GM12864 (cell line): ENCODE measurements at regions not wholly inside any gene's neighbourhood (a gene's known extent, or its start where the extent isn't known, plus 50 kb on each side); places are given as distances from the start of the nearest gene placed in this dataset.

Experiments used
- DNase-seq: peaks from one replicate; pipeline ENCODE4 v3.0.0-alpha.2; 2011; ENCODE audit warnings: low read depth
- H3K4me3 ChIP-seq: 2 replicates; pipeline ENCODE4 v1.5.1; 2011; ENCODE audit warnings: mild to moderate bottlenecking, low read depth, low read length, control low read depth
- CTCF ChIP-seq: IDR thresholded peaks from 2 replicates; pipeline ENCODE4 v1.5.1; 2011; ENCODE audit warnings: low read depth, mild to moderate bottlenecking, moderate library complexity, low read length, control low read depth, inconsistent platforms; ENCODE audit errors: missing control alignments

GRCh38 chr16:65788434-65789140, 577.9 kb upstream of the CDH5 start:
- TF ChIP-seq CTCF = no peak
- no peak overlapping the region for H3K4me3 ChIP-seq

GRCh38 chr16:65787921-65788320, 578.6 kb upstream of the CDH5 start:
- TF ChIP-seq CTCF = no peak
- DNase-seq = no peak
- no peak overlapping the region for H3K4me3 ChIP-seq

More at GRCh38 chr16:65788434-65789140, 577.9 kb upstream of the CDH5 start:
- no peak for DNase-seq

- TF ChIP-seq CTCF = no peak
- H3K4me3 ChIP-seq = no peak overlapping the region
- no peak for DNase-seq
These were observed 579.6 kb upstream of the CDH5 start for GRCh38 chr16:65786916-65787315.

- no peak for DNase-seq
- no peak overlapping the region for H3K4me3 ChIP-seq
- no peak for TF ChIP-seq CTCF
These were observed 582.6 kb upstream of the CDH5 start for GRCh38 chr16:65783709-65784474.

- no peak for DNase-seq
- TF ChIP-seq CTCF = no peak
These were observed 583.6 kb upstream of the CDH5 start for GRCh38 chr16:65782611-65783600.

GRCh38 chr16:65781855-65782254, 584.6 kb upstream of the CDH5 start:
- no peak for DNase-seq
- H3K4me3 ChIP-seq = no peak overlapping the region
- no peak for TF ChIP-seq CTCF

More at GRCh38 chr16:65782611-65783600, 583.6 kb upstream of the CDH5 start:
- H3K4me3 ChIP-seq = no peak overlapping the region
